ENCODE measurements at regions not wholly inside any gene's neighbourhood (a gene's known extent, or its start where the extent isn't known, plus 50 kb on each side); places are given as distances from the start of the nearest gene placed in this dataset.

DNA sequence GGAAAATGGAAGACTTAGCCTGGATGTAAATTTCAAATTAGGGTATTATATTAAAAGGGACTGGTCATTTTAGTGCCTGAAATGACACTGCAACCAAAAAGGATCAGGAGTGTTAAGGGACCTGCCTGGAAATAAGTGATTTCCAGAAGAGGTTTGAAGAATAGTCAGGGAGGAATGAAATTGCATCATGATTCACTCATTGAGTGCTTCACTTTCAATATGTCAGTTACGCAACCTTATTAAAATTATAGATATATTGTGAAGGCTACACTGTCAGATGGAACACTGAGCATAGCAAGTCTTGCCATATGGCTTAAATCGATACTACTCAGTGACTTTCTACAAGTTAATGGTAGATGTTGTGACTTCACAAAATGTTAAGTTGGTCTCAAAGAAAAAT lies 275.2 kb upstream of the DPYD start:
- no peaks in the 10 kb centered on the region for H3K4me1 ChIP-seq (ENCODE audit: control insufficient read depth, insufficient read depth, low read length)
- H3K36me3 ChIP-seq (ENCODE audit: control insufficient read depth in 2 of 2, insufficient read depth in 1 of 2, low read length in 2 of 2) = no peaks in the 10 kb centered on the region
- POLR2A ChIA-PET = no interaction called here
- H3K27ac ChIP-seq (ENCODE audit: extremely low read depth, low read depth, low read length) = no peak overlapping the region
- H3K9me3 ChIP-seq (ENCODE audit: control insufficient read depth, insufficient read depth, low read depth, low read length) = no peaks in the 10 kb centered on the region
- no peak for TF ChIP-seq SETDB1 (IDR thresholded peaks at IDR 0.05; ENCODE audit: insufficient read length, low read length)
- no peak for TF ChIP-seq ZNF548 (tag by site-specific recombination; IDR thresholded peaks at IDR 0.05)
- TF ChIP-seq ZNF701 (tag by site-specific recombination; IDR thresholded peaks at IDR 0.05) = no peak
- TF ChIP-seq ZNF488 (tag by site-specific recombination; IDR thresholded peaks at IDR 0.05) = no peak
- TF ChIP-seq, protein P1, sequence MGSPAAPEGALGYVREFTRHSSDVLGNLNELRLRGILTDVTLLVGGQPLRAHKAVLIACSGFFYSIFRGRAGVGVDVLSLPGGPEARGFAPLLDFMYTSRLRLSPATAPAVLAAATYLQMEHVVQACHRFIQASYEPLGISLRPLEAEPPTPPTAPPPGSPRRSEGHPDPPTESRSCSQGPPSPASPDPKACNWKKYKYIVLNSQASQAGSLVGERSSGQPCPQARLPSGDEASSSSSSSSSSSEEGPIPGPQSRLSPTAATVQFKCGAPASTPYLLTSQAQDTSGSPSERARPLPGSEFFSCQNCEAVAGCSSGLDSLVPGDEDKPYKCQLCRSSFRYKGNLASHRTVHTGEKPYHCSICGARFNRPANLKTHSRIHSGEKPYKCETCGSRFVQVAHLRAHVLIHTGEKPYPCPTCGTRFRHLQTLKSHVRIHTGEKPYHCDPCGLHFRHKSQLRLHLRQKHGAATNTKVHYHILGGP (tag by site-specific recombination; IDR thresholded peaks at IDR 0.05) = no peak
- no peak for TF ChIP-seq ZNF266 (tag by site-specific recombination; IDR thresholded peaks at IDR 0.05; ENCODE audit: low read depth)
- no peak for TF ChIP-seq ZNF24 (tag by site-specific recombination; IDR thresholded peaks at IDR 0.05)
- TF ChIP-seq ZNF544 (tag by site-specific recombination; IDR thresholded peaks at IDR 0.05) = no peak
- no peak for TF ChIP-seq ZNF416 (tag by site-specific recombination; IDR thresholded peaks at IDR 0.05)
- TF ChIP-seq ZFP37 (tag by site-specific recombination; IDR thresholded peaks at IDR 0.05) = no peak
- no peak for TF ChIP-seq ZNF621 (tag by site-specific recombination; IDR thresholded peaks at IDR 0.05)
- no peak for TF ChIP-seq ZFP3 (tag by site-specific recombination; IDR thresholded peaks at IDR 0.05; ENCODE audit: low read depth)
- no peak for TF ChIP-seq ZNF518A (tag by site-specific recombination; conservative IDR thresholded peaks at IDR 0.05; ENCODE audit: low read depth)
- TF ChIP-seq, protein P2, sequence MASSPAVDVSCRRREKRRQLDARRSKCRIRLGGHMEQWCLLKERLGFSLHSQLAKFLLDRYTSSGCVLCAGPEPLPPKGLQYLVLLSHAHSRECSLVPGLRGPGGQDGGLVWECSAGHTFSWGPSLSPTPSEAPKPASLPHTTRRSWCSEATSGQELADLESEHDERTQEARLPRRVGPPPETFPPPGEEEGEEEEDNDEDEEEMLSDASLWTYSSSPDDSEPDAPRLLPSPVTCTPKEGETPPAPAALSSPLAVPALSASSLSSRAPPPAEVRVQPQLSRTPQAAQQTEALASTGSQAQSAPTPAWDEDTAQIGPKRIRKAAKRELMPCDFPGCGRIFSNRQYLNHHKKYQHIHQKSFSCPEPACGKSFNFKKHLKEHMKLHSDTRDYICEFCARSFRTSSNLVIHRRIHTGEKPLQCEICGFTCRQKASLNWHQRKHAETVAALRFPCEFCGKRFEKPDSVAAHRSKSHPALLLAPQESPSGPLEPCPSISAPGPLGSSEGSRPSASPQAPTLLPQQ (tag by site-specific recombination; IDR thresholded peaks at IDR 0.05) = no peak
- CTCF ChIA-PET = no interaction called here
- no peak overlapping the region for H3K4me3 ChIP-seq (ENCODE audit: low read depth, low read length)

GRCh38 chr1:98188774-98189173 lies 267.9 kb upstream of the DPYD start:
- CTCF ChIA-PET = no interaction called here
- Histone ChIP-seq H3K36me3 (ENCODE audit: control insufficient read depth in 2 of 2, insufficient read depth in 1 of 2, low read length in 2 of 2) (no peaks in the 10 kb centered on the region), H3K27ac (ENCODE audit: extremely low read depth, low read depth, low read length) (no peak overlapping the region), H3K4me3 (ENCODE audit: low read depth, low read length) (no peak overlapping the region), H3K4me1 (ENCODE audit: control insufficient read depth, insufficient read depth, low read length) (no peaks in the 10 kb centered on the region), H3K9me3 (ENCODE audit: control insufficient read depth, insufficient read depth, low read depth, low read length) (no peaks in the 10 kb centered on the region)
- POLR2A ChIA-PET = no interaction called here
- no peak for TF ChIP-seq ZNF10 (tag by site-specific recombination; IDR thresholded peaks at IDR 0.05)
- no peak for TF ChIP-seq ZNF169 (tag by site-specific recombination; IDR thresholded peaks at IDR 0.05)
- no peak for TF ChIP-seq PATZ1 (tag by site-specific recombination; IDR thresholded peaks at IDR 0.05)
- no peak for TF ChIP-seq ZNF530 (tag by site-specific recombination; IDR thresholded peaks at IDR 0.05; ENCODE audit: low read depth)
- no peak for TF ChIP-seq ZNF362 (tag by site-specific recombination; IDR thresholded peaks at IDR 0.05)
- no peak for TF ChIP-seq ZNF19 (tag by site-specific recombination; IDR thresholded peaks at IDR 0.05; ENCODE audit: low read depth)
- no peak for TF ChIP-seq RBAK (tag by site-specific recombination; IDR thresholded peaks at IDR 0.05)
- TF ChIP-seq ZEB2 (tag by site-specific recombination; IDR thresholded peaks at IDR 0.05) = no peak
- TF ChIP-seq ZNF600 (tag by site-specific recombination; IDR thresholded peaks at IDR 0.05) = no peak
- no peak for TF ChIP-seq ZNF48 (tag by site-specific recombination; IDR thresholded peaks at IDR 0.05)
- TF ChIP-seq ZNF658 (tag by site-specific recombination; IDR thresholded peaks at IDR 0.05) = no peak
- no peak for TF ChIP-seq ZFP69B (tag by site-specific recombination; IDR thresholded peaks at IDR 0.05)
